Epithelial cell of esophagus (primary cell): ENCODE measurements at regions not wholly inside any gene's neighbourhood (a gene's known extent, or its start where the extent isn't known, plus 50 kb on each side); places are given as distances from the start of the nearest gene placed in this dataset.

Experiments
- DNase-seq: peaks from one replicate; pipeline ENCODE4 v3.0.0; 2010; ENCODE audit warnings: low read depth
- H3K4me3 ChIP-seq: 2 replicates; pipeline ENCODE4 v1.5.1; 2011; ENCODE audit warnings: mild to moderate bottlenecking, low read length, control low read depth
- CTCF ChIP-seq: IDR thresholded peaks from 2 replicates; pipeline ENCODE4 v1.5.1; 2011; ENCODE audit warnings: low read depth, mild to moderate bottlenecking, low read length, control low read depth, inconsistent platforms; ENCODE audit not compliant: insufficient read depth; ENCODE audit errors: missing control alignments

- DNase-seq: no peak
- no peak overlapping the region for H3K4me3 ChIP-seq
- no peak for TF ChIP-seq CTCF
These were observed 580.6 kb downstream of the PLA2G4A start for GRCh38 chr1:187409341-187409740.

GRCh38 chr1:187411118-187411517, 582.4 kb downstream of the PLA2G4A start:
- TF ChIP-seq CTCF: no peak
- DNase-seq: no peak
- no peak overlapping the region for H3K4me3 ChIP-seq

- DNase-seq: peak; percentile 54
- H3K4me3 ChIP-seq: no peak overlapping the region
- TF ChIP-seq CTCF: peak; percentile 31
These were observed 584.8 kb downstream of the PLA2G4A start for GRCh38 chr1:187413405-187414169.

- no peak overlapping the region for H3K4me3 ChIP-seq
- DNase-seq: no peak
- no peak for TF ChIP-seq CTCF
These were observed 586.3 kb downstream of the PLA2G4A start for GRCh38 chr1:187415065-187415464.

- DNase-seq: no peak
- no peak overlapping the region for H3K4me3 ChIP-seq
- no peak for TF ChIP-seq CTCF
These were observed 588.8 kb downstream of the PLA2G4A start for GRCh38 chr1:187417520-187417919.

- no peak for TF ChIP-seq CTCF
- no peak for DNase-seq
- no peak overlapping the region for H3K4me3 ChIP-seq
These were observed 604.8 kb downstream of the PLA2G4A start for GRCh38 chr1:187433598-187433997.

- no peak overlapping the region for H3K4me3 ChIP-seq
- TF ChIP-seq CTCF: no peak
- DNase-seq: no peak
These were observed 613.9 kb downstream of the PLA2G4A start for GRCh38 chr1:187442603-187443002.
